ENCODE measurements at regions not wholly inside any gene's neighbourhood (a gene's known extent, or its start where the extent isn't known, plus 50 kb on each side); places are given as distances from the start of the nearest gene placed in this dataset.
"Not testable (repeated sequence)": the region's sequence is repeated elsewhere in the genome, so short reads cannot be mapped to it uniquely, and the experiment has no call there.

DNA sequence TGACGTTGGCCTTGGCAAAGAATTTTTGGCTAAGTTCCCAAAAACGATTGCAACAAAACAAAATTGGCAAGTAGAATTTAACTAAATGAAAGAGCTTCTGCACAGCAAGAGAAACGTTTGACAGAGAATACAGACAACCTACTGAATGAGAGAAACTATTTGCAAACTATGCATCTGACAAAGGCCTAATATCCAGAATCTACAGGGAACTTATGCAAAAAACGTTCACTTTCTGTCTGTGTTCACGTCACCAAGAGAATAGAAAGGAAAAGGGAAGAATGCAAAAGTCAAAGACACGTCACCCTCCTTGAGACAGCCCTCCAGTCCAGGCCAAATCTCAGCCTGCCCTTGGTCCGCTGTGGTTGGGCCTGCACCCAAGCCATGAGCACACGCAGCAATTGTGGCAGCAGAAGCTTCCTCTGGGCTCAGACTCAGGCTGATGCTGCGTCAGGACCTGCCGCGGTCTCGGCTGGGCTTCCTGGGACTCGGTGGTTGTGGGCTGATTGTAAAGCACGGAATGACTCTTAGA is 106.6 kb upstream of the SAMD11 start:
- not testable (repeated sequence) for DNase-seq

- not testable (repeated sequence) for DNase-seq
Observed at GRCh38 chr1:817658-818617, 105.8 kb upstream of the SAMD11 start.

DNA sequence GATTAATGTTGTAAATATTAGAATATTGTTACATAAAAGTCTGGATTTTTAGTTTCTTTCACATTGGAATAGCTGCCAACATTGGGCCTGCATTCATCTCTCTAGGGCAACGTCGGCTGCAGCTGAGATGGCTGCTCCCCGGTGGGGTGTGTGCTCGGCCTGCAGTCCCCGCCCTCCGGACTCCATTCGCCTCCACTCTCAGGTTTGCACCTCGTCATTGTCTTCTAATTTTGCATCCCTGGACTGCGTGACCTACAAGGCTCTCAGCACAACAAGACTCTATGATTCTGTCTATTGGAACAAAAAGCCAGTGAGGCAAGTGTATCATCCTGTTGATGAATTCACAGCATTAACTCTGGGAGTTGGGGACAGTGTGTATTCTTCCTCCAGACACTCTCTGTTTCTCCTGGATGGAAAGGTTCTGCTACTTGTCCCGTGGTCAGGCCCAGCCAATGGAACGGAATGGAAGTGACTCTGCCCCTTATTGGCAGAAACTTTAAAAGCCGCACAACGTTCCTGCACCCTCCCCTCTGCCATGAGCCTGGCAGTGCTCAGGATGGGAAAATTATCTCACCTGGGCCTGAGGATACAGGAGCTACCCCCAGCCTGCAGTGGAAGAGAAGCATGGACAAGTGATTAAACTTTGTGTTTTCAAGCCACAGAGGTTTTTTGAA is 105.0 kb upstream of the SAMD11 start:
- no peak for DNase-seq

- no peak for DNase-seq
Observed at GRCh38 chr1:820962-821361, 102.8 kb upstream of the SAMD11 start.

DNA sequence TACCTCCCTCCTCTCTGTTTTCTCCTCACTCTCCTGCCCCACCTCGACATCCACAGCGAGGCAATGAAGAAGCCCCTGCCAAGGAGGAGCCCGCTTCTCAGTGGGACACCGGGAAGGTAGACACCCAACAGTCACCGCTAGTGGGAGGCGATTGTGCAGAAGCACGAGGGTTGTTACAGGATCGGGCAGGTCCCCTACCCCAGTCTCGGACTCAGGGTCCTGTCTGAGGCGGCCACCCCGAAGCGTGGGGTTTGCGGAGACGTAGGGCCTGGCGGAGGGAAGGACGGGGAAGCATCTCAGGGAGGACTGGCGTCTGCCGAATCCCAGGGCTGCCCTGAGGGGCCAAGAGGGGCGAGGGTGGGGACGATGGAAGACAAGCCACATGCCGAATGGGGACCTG is 96.9 kb upstream of the SAMD11 start:
- DNase-seq: peak; percentile 53 to 54

GRCh38 chr1:827211-828063 is 96.3 kb upstream of the SAMD11 start:
- DNase-seq: peak; percentile 98

DNA sequence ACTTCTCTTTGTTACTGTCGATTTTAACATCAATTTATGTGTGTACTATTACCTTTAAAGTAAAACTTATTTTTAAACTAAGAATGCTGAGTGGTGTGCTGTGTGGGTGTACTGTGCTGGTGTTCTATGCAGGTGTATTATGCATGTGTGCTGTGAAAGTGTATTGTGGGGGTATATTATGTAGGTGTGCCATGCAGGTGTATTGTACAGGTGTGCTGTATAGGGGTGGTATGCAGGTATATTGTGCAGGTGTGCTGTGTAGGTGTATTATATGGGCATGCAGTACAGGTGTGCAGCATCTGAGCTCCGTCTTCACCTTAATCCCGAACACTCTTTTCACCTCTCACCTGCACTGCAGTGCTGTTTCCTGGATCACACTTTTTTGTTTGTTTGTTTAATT is 94.4 kb upstream of the SAMD11 start:
- not testable (repeated sequence) for DNase-seq

GRCh38 chr1:829932-830331 is 93.8 kb upstream of the SAMD11 start:
- not testable (repeated sequence) for DNase-seq

GRCh38 chr1:830750-831149 is 93.0 kb upstream of the SAMD11 start:
- not testable (repeated sequence) for DNase-seq

DNA sequence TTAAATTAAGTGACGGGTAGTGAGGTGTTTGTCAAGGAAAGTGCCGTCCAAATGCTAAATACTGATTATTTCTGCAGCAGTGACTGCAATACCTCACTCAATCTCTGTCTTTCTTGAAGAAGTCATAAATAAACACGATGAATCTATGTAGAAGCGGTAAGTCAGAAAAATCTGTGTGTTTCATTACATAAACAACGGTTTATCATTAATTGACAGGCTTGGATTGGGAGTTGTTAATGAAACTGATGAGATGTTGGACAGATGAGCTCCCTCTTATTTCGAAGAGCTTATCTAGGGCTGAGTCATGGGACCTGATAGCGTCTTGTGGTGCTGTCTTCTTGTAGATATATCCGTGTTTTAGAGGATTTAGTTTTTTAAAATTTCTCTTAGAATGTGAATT is 92.2 kb upstream of the SAMD11 start:
- no peak for DNase-seq

DNA sequence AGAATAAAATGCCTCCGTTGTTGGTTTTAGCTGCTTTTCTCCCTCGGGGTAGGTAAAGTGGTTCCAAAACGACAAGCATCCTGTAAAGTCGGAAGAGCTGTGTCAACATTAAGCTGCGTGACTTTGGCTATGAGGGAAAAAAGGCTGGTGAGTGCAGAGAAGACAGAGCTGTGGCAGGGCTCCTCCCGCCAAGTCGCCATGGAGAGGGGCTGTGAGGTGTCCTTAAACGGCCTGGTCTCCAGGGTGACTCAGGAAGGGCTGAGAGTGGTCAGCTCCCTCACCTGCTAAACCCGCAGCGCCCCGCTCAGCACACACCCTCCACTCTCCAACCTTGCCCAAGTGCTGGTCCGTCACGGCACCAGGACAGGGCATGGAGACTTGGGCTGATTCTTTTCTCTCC is 91.6 kb upstream of the SAMD11 start:
- no peak for DNase-seq

DNA sequence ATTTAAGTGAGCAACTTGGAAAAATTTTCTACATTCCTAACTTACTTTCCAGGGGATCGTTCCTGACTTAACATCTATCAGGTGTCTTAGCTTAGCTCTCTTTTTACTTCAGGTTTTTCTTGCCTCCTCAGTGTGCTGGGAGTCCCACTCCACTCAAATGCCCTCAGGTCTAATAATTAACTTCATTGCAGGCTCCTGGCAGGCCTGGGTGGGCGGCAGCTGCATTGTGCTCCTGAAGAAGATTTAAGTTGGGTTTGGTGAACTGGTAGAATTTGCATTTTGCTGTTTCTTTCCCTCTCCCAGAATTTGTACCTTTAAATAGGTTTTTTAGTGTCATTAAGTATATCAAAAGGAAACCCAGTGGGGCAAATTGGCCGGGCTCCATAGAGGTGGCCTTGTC is 90.5 kb upstream of the SAMD11 start:
- not testable (repeated sequence) for DNase-seq

DNA sequence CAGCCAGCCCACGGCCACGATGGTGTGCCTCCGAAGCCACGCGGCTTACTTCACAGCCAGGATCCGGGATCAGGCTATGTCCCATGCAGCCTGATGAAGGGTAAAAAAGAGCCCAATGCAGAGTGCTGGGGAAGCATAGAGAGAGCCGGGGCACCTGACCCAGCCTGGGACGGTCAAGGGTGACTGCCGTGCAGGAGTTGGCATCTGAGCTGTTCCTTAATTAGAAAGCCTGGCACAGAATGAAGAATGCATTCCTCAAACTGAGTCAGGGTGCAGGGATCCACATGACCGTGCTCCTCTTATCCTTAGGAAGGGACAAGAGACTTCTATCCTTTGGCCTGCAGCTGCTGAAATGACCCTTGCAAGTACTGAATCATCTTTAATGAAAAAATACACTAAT is 88.2 kb upstream of the SAMD11 start:
- DNase-seq: not testable (repeated sequence)

GRCh38 chr1:837601-838000 is 86.1 kb upstream of the SAMD11 start:
- DNase-seq: not testable (repeated sequence)

DNA sequence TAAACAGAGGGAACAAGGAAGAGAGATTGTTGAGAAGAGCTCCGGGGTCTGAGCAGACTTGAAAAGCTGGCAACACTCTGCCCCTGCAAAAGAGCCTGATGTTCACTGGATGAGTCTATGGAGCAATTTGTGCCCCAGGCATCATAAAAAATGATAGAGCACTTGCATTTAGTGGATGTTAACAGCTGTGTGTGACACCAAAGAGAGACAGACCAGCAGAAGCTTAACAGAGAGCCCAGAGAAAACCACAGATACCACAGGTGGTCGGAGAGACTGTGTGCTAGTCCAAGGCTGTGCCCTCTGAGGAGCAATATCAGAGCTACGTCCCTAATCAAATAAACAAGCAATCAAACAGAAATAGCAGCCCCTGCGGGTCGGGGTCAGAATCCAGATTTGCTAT is 85.4 kb upstream of the SAMD11 start:
- not testable (repeated sequence) for DNase-seq

GRCh38 chr1:840592-840991 is 83.1 kb upstream of the SAMD11 start:
- DNase-seq: not testable (repeated sequence)

- DNase-seq: not testable (repeated sequence)
Observed at GRCh38 chr1:841671-842425, 81.9 kb upstream of the SAMD11 start.

DNA sequence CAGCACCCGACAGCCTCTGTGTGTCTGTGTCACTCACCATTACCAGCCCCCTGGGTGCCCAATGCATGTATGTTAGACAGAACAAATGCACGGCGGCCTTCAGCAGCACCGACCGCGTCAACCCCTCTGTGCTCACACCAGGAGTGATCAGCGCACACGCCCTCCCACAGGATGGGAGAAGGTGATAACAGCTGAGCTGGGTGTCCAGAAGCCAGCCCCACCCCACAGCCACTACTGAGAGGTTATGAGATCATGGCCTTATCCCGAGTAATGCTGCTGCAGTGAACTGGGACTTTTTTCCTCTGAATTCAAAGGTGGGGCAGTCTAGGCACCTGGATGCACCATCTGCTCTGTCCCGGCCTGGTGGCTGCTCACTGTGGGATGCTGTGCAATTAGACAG is 80.9 kb upstream of the SAMD11 start:
- not testable (repeated sequence) for DNase-seq

DNA sequence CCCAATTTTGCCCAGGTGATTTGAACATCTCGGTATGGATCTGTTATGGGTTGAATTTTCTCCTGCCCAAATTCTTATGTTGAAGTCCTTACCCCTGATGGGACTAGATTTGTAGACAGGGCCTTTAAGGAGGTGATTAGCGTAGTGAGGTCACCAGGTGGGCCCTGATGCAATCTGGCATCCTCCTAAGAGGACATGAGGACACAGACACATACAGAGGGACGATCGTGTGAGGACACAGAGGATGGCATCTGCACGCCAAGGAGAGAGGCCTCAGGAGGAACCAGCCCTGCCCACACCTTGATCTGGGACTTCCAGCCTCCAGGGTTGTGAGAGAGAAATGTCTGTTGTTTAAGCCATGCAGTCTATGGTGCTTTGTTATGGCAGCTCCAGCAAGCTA is 79.8 kb upstream of the SAMD11 start:
- not testable (repeated sequence) for DNase-seq

- peak in 1 of 2 experiments; percentile 41 for DNase-seq
Observed at GRCh38 chr1:844472-845026, 79.2 kb upstream of the SAMD11 start.

GRCh38 chr1:845641-846040 is 78.1 kb upstream of the SAMD11 start:
- DNase-seq: not testable (repeated sequence)

- not testable (repeated sequence) for DNase-seq
Observed at GRCh38 chr1:849873-850272, 73.8 kb upstream of the SAMD11 start.

Measured in activated T-cell treated with anti-CD3 and anti-CD28 coated beads, Interleukin-2, amount 50 U/mL, for 48 hours (primary cell).